Muscle layer of colon (tissue), 2 donors: ENCODE measurements at regions not wholly inside any gene's neighbourhood (a gene's known extent, or its start where the extent isn't known, plus 50 kb on each side); places are given as distances from the start of the nearest gene placed in this dataset.

Experiments
- H3K27ac ChIP-seq: one replicate; pipeline ENCODE4 v1.7.0; 2013; ENCODE audit warnings: low read depth, mild to moderate bottlenecking, low read length, moderate library complexity
- H3K27me3 ChIP-seq, 2 donors: one replicate each; pipeline ENCODE4 v1.7.0; 2013; ENCODE audit warnings: low read length in 2 of 2, mild to moderate bottlenecking in 2 of 2; ENCODE audit not compliant: insufficient read depth in 2 of 2, control insufficient read depth in 1 of 2
- H3K36me3 ChIP-seq: one replicate; pipeline ENCODE4 v1.7.0; 2013; ENCODE audit warnings: mild to moderate bottlenecking, low read length; ENCODE audit not compliant: insufficient read depth
- H3K4me1 ChIP-seq: one replicate; pipeline ENCODE4 v1.7.0; 2013; ENCODE audit warnings: mild to moderate bottlenecking, low read length; ENCODE audit not compliant: insufficient read depth
- H3K4me3 ChIP-seq, 2 donors: one replicate each; pipeline ENCODE4 v1.7.0; 2013; ENCODE audit warnings: low read length in 2 of 2, low read depth in 1 of 2, mild to moderate bottlenecking in 1 of 2, moderate library complexity in 1 of 2
- H3K9ac ChIP-seq: one replicate; pipeline ENCODE4 v1.7.0; 2013; ENCODE audit warnings: low read length
- H3K9me3 ChIP-seq: one replicate; pipeline ENCODE4 v1.7.0; 2013; ENCODE audit warnings: mild to moderate bottlenecking, low read length
- donor health status: abdominal sarcoma.
- donor health status: Adenocarcinoma of cecum.

GRCh38 chr1:235024711-235025421, 103.8 kb downstream of the TOMM20 start:
- no peak overlapping the region for H3K4me3 ChIP-seq
- H3K36me3 ChIP-seq = no peaks in the 10 kb centered on the region
- H3K27me3 ChIP-seq = no peaks in the 10 kb centered on the region
- no peaks in the 10 kb centered on the region for H3K9me3 ChIP-seq
- H3K4me1 ChIP-seq = peaks cover 12% of the 10 kb centered on the region
- H3K27ac ChIP-seq = no peak overlapping the region
- H3K9ac ChIP-seq = no peak overlapping the region

DNA sequence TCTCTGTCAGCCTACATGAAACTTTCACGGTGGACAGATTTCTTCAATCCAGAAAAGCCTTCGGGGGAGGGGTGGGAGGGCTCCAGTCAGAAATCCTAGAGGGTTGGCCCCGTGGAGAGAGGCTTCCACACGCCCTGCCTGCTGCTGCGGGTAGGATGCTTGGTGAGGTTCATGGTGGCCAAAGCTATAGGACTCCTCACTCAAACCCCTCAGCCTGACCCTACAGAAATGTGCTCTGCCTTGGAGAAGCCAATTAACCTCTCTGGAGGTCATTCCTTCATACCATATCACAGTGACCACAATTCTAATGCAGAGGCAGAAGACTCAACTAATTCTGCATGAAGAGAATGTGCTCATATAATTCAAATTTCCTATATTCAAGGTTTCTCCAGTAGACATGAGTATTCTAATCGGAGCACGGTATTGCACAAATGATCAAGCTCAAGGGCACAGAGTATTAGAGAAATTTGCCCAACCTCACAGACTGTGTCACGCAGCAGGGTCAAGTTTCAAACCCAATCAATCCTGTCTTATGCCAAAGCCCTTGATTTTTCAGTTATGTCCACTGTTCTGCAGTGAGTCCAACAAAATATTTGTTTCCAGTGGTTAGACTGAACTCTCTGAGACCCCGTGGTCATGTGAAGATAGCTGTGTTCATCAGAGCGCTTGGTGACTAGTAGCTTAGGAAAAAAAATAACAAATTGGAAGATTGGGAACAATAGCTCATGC, 104.8 kb downstream of the TOMM20 start:
- Histone ChIP-seq H3K27ac (no peak overlapping the region), H3K36me3 (no peaks in the 10 kb centered on the region), H3K27me3 (no peaks in the 10 kb centered on the region), H3K9me3 (no peaks in the 10 kb centered on the region), H3K4me3 (no peak overlapping the region), H3K9ac (no peak overlapping the region), H3K4me1 (peaks cover 12% of the 10 kb centered on the region)

DNA sequence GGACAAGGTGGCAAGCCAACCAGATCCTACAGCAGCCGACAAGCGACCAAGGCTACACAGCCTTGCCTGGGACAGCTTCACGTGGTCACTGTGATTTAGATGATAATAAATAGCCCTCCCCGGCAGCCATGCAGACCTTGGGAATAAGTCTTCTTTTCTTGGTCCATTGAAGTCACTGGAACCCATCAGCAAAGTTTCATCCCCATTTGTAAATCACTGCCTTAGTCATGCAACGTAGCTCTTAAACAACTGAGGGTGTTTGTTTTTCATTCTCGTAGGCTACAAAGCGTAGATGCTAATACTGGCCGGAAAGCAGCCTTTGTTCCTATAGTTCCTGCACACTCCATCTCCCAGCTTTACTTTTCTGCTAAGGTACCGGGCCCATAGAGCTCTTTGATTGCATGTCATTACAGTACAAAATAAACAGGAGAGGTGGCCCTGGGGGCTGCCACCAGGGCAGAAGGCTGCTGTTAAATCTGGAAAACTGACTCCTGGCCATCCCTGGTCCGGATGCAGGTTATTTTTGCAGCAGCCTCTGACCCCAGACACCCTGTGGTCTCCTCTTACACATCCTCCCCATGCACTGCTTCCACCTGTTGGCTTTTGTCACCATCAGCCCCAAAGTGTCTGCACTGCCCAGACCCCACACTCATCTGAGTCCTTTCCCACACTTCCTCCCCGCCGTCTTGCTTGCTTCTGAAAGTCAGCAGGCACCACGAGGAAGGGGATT, 105.5 kb downstream of the TOMM20 start:
- no peaks in the 10 kb centered on the region for H3K36me3 ChIP-seq
- no peaks in the 10 kb centered on the region for H3K27me3 ChIP-seq
- H3K4me1 ChIP-seq = peaks cover 12% of the 10 kb centered on the region
- no peak overlapping the region for H3K27ac ChIP-seq
- no peak overlapping the region for H3K9ac ChIP-seq
- no peak overlapping the region for H3K4me3 ChIP-seq
- no peaks in the 10 kb centered on the region for H3K9me3 ChIP-seq

DNA sequence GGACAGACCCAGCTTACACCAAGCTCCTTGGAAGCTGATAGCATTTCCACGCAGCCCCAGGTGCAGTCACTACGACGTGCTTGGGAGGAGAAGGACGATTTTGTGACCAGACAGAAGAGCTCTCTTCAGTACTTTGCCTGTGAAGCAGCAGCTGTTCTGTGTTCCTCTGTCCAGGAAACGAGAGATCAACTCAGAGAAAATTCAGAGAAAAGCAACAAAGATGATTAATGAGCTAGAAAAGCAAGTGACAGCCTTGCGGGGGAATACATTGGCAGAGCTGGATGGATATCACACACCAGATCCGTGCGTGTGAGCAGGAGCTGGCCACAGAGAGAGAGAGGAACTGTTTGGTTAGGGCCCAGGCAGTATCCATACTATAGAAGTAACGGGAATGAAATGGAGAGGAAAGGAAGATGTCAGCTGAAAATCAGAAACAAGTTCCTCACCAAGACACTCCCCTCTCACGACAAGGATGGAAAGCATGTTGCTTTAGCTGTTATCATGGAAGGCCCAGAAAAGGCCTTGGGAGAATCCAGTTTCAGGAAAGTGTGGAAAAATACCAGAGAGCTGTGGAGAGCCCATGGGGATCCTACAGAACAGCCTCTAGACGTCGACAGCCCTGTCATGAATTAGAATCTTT, 106.2 kb downstream of the TOMM20 start:
- Histone ChIP-seq H3K36me3 (no peaks in the 10 kb centered on the region), H3K4me1 (peaks cover 12% of the 10 kb centered on the region), H3K9ac (no peak overlapping the region), H3K27me3 (no peaks in the 10 kb centered on the region), H3K4me3 (no peak overlapping the region), H3K27ac (no peak overlapping the region), H3K9me3 (no peaks in the 10 kb centered on the region)

DNA sequence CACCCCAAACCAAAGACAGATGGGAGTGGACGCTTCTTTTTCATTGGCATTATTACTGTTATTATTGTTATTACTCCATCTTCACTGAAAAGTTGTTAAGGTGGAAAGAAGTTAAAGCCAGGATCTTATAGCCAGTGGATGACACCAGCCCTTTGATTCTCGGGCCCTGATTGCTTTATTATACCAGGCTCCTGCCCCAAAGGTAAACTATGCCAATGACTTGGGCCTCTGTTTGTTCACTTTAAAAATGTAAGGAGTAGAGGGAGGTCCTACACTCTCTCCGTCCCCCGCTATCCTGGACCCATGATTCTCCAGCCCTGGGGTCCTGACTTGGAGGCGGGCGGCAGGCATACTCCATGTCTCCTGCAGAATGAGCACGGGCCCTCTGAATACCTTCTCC, 106.8 kb downstream of the TOMM20 start:
- H3K27me3 ChIP-seq = no peaks in the 10 kb centered on the region
- H3K9ac ChIP-seq = no peak overlapping the region
- H3K27ac ChIP-seq = no peak overlapping the region
- H3K36me3 ChIP-seq = no peaks in the 10 kb centered on the region
- no peak overlapping the region for H3K4me3 ChIP-seq
- H3K9me3 ChIP-seq = no peaks in the 10 kb centered on the region
- H3K4me1 ChIP-seq = peaks cover 12% of the 10 kb centered on the region

- Histone ChIP-seq H3K36me3 (no peaks in the 10 kb centered on the region), H3K9me3 (no peaks in the 10 kb centered on the region), H3K4me3 (no peak overlapping the region), H3K27ac (no peak overlapping the region), H3K27me3 (no peaks in the 10 kb centered on the region), H3K9ac (no peak overlapping the region), H3K4me1 (peaks cover 12% of the 10 kb centered on the region)
Observed at GRCh38 chr1:235021321-235021720, 107.3 kb downstream of the TOMM20 start.

- no peak overlapping the region for H3K9ac ChIP-seq
- H3K9me3 ChIP-seq = no peaks in the 10 kb centered on the region
- no peaks in the 10 kb centered on the region for H3K36me3 ChIP-seq
- no peak overlapping the region for H3K4me3 ChIP-seq
- no peak overlapping the region for H3K27ac ChIP-seq
- H3K4me1 ChIP-seq = peaks cover 12% of the 10 kb centered on the region
- H3K27me3 ChIP-seq = no peaks in the 10 kb centered on the region
Observed at GRCh38 chr1:235019961-235020360, 108.7 kb downstream of the TOMM20 start.

DNA sequence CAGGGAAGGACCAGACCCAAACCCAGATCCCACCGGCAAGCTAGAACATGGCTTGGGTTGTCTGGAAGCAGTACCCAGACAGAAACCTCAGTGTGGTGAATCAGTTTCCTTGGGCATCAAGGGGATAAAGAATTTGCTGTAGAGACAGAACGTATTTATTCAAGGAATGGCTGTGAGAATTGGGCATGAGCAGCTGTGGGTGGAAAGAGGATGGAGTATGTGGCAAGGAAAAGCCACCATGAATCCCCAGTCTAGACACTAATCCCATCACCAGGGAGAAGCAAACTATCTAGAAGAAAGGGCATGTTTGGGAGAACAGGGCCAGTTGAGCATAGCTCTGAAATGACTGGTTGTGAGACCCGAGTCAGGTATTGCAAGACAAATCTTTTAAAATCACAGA, 109.2 kb downstream of the TOMM20 start:
- Histone ChIP-seq H3K27me3 (no peaks in the 10 kb centered on the region), H3K4me3 (no peak overlapping the region), H3K4me1 (peaks cover 12% of the 10 kb centered on the region), H3K9ac (no peak overlapping the region), H3K27ac (no peak overlapping the region), H3K9me3 (no peaks in the 10 kb centered on the region), H3K36me3 (no peaks in the 10 kb centered on the region)

- H3K36me3 ChIP-seq = no peaks in the 10 kb centered on the region
- no peak overlapping the region for H3K27ac ChIP-seq
- H3K27me3 ChIP-seq = no peaks in the 10 kb centered on the region
- H3K4me1 ChIP-seq = peaks cover 12% of the 10 kb centered on the region
- H3K4me3 ChIP-seq = no peak overlapping the region
- H3K9me3 ChIP-seq = no peaks in the 10 kb centered on the region
- H3K9ac ChIP-seq = no peak overlapping the region
Observed at GRCh38 chr1:235018720-235019444, 109.8 kb downstream of the TOMM20 start.

GRCh38 chr1:235018161-235018560, 110.5 kb downstream of the TOMM20 start:
- Histone ChIP-seq H3K27me3 (no peaks in the 10 kb centered on the region), H3K4me1 (peaks cover 12% of the 10 kb centered on the region), H3K36me3 (no peaks in the 10 kb centered on the region), H3K9ac (no peak overlapping the region), H3K27ac (no peak overlapping the region), H3K4me3 (no peak overlapping the region), H3K9me3 (no peaks in the 10 kb centered on the region)

DNA sequence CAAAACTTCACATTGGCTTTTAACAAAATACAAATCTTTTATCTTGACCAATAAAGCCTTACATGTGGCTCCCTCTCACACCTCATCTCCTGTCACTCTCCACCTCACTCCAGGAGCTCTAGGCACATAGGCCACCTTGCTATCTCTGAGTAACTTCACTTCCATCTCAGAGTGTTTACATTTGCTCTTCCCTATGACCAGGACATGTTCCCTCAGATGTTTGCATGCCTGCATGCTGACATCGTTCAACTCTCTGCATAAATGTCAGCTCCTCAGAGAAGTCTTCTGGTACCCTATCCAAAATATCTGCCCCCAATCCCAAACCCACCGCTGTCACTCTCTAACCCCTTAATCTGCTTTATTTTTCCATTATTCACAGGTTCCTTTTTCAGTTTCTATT, 110.9 kb downstream of the TOMM20 start:
- Histone ChIP-seq H3K4me3 (no peak overlapping the region), H3K27ac (no peak overlapping the region), H3K36me3 (no peaks in the 10 kb centered on the region), H3K9ac (no peak overlapping the region), H3K4me1 (peaks cover 9% of the 10 kb centered on the region), H3K27me3 (no peaks in the 10 kb centered on the region), H3K9me3 (no peaks in the 10 kb centered on the region)
